ENCODE measurements at regions not wholly inside any gene's neighbourhood (a gene's known extent, or its start where the extent isn't known, plus 50 kb on each side); places are given as distances from the start of the nearest gene placed in this dataset.

DNA sequence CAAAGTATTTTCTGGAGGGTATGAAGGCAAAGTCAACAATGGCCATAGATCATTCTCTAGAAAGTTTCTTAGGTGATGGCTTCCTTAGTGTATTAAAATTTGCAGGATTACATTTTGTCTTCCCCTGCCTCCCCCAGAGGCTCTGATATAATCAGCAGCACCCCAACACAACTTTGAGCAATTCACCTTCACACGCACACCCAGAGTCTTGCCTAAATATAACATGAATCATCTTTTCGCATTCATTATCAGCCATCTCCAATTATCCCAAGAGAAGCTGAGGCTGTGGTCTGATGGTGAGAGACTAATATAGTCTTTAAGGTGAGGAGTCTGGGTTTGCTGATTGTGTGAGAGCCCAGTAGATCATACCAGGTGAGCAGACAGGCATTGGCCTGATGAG, 343.0 kb downstream of the RRAGC start:
- TF ChIP-seq, protein P1, sequence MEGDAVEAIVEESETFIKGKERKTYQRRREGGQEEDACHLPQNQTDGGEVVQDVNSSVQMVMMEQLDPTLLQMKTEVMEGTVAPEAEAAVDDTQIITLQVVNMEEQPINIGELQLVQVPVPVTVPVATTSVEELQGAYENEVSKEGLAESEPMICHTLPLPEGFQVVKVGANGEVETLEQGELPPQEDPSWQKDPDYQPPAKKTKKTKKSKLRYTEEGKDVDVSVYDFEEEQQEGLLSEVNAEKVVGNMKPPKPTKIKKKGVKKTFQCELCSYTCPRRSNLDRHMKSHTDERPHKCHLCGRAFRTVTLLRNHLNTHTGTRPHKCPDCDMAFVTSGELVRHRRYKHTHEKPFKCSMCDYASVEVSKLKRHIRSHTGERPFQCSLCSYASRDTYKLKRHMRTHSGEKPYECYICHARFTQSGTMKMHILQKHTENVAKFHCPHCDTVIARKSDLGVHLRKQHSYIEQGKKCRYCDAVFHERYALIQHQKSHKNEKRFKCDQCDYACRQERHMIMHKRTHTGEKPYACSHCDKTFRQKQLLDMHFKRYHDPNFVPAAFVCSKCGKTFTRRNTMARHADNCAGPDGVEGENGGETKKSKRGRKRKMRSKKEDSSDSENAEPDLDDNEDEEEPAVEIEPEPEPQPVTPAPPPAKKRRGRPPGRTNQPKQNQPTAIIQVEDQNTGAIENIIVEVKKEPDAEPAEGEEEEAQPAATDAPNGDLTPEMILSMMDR (conservative IDR thresholded peaks at IDR 0.05; ENCODE audit: low read depth in 2 of 2) = no peak
- TF ChIP-seq EZH2phosphoT487 (IDR thresholded peaks at IDR 0.05; ENCODE audit: unreplicated experiment) (no peak), POLR2AphosphoS5 (IDR thresholded peaks at IDR 0.05; ENCODE audit: low read depth) (no peak), STAT1 (IDR thresholded peaks at IDR 0.05; ENCODE audit: unreplicated experiment) (no peak), CREB1 (CRISPR knock-in tag; IDR thresholded peaks at IDR 0.05; ENCODE audit: low read depth) (no peak), NANOG (IDR thresholded peaks at IDR 0.05; ENCODE audit: borderline replicate concordance) (no peak), ZNF331 (CRISPR knock-in tag; IDR thresholded peaks at IDR 0.05; ENCODE audit: low read depth) (no peak), EZH2 (IDR thresholded peaks at IDR 0.05; ENCODE audit: low read depth, unreplicated experiment) (no peak), ZNF114 (CRISPR knock-in tag; IDR thresholded peaks at IDR 0.05) (no peak), JUNB (IDR thresholded peaks at IDR 0.05; ENCODE audit: unreplicated experiment) (no peak)
- TF ChIP-seq, protein P2, sequence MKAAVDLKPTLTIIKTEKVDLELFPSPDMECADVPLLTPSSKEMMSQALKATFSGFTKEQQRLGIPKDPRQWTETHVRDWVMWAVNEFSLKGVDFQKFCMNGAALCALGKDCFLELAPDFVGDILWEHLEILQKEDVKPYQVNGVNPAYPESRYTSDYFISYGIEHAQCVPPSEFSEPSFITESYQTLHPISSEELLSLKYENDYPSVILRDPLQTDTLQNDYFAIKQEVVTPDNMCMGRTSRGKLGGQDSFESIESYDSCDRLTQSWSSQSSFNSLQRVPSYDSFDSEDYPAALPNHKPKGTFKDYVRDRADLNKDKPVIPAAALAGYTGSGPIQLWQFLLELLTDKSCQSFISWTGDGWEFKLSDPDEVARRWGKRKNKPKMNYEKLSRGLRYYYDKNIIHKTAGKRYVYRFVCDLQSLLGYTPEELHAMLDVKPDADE (IDR thresholded peaks at IDR 0.05) = no peak
- TF ChIP-seq, protein P3, sequence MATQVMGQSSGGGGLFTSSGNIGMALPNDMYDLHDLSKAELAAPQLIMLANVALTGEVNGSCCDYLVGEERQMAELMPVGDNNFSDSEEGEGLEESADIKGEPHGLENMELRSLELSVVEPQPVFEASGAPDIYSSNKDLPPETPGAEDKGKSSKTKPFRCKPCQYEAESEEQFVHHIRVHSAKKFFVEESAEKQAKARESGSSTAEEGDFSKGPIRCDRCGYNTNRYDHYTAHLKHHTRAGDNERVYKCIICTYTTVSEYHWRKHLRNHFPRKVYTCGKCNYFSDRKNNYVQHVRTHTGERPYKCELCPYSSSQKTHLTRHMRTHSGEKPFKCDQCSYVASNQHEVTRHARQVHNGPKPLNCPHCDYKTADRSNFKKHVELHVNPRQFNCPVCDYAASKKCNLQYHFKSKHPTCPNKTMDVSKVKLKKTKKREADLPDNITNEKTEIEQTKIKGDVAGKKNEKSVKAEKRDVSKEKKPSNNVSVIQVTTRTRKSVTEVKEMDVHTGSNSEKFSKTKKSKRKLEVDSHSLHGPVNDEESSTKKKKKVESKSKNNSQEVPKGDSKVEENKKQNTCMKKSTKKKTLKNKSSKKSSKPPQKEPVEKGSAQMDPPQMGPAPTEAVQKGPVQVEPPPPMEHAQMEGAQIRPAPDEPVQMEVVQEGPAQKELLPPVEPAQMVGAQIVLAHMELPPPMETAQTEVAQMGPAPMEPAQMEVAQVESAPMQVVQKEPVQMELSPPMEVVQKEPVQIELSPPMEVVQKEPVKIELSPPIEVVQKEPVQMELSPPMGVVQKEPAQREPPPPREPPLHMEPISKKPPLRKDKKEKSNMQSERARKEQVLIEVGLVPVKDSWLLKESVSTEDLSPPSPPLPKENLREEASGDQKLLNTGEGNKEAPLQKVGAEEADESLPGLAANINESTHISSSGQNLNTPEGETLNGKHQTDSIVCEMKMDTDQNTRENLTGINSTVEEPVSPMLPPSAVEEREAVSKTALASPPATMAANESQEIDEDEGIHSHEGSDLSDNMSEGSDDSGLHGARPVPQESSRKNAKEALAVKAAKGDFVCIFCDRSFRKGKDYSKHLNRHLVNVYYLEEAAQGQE (IDR thresholded peaks at IDR 0.05; ENCODE audit: unreplicated experiment) = no peak
- TF ChIP-seq, protein P4, sequence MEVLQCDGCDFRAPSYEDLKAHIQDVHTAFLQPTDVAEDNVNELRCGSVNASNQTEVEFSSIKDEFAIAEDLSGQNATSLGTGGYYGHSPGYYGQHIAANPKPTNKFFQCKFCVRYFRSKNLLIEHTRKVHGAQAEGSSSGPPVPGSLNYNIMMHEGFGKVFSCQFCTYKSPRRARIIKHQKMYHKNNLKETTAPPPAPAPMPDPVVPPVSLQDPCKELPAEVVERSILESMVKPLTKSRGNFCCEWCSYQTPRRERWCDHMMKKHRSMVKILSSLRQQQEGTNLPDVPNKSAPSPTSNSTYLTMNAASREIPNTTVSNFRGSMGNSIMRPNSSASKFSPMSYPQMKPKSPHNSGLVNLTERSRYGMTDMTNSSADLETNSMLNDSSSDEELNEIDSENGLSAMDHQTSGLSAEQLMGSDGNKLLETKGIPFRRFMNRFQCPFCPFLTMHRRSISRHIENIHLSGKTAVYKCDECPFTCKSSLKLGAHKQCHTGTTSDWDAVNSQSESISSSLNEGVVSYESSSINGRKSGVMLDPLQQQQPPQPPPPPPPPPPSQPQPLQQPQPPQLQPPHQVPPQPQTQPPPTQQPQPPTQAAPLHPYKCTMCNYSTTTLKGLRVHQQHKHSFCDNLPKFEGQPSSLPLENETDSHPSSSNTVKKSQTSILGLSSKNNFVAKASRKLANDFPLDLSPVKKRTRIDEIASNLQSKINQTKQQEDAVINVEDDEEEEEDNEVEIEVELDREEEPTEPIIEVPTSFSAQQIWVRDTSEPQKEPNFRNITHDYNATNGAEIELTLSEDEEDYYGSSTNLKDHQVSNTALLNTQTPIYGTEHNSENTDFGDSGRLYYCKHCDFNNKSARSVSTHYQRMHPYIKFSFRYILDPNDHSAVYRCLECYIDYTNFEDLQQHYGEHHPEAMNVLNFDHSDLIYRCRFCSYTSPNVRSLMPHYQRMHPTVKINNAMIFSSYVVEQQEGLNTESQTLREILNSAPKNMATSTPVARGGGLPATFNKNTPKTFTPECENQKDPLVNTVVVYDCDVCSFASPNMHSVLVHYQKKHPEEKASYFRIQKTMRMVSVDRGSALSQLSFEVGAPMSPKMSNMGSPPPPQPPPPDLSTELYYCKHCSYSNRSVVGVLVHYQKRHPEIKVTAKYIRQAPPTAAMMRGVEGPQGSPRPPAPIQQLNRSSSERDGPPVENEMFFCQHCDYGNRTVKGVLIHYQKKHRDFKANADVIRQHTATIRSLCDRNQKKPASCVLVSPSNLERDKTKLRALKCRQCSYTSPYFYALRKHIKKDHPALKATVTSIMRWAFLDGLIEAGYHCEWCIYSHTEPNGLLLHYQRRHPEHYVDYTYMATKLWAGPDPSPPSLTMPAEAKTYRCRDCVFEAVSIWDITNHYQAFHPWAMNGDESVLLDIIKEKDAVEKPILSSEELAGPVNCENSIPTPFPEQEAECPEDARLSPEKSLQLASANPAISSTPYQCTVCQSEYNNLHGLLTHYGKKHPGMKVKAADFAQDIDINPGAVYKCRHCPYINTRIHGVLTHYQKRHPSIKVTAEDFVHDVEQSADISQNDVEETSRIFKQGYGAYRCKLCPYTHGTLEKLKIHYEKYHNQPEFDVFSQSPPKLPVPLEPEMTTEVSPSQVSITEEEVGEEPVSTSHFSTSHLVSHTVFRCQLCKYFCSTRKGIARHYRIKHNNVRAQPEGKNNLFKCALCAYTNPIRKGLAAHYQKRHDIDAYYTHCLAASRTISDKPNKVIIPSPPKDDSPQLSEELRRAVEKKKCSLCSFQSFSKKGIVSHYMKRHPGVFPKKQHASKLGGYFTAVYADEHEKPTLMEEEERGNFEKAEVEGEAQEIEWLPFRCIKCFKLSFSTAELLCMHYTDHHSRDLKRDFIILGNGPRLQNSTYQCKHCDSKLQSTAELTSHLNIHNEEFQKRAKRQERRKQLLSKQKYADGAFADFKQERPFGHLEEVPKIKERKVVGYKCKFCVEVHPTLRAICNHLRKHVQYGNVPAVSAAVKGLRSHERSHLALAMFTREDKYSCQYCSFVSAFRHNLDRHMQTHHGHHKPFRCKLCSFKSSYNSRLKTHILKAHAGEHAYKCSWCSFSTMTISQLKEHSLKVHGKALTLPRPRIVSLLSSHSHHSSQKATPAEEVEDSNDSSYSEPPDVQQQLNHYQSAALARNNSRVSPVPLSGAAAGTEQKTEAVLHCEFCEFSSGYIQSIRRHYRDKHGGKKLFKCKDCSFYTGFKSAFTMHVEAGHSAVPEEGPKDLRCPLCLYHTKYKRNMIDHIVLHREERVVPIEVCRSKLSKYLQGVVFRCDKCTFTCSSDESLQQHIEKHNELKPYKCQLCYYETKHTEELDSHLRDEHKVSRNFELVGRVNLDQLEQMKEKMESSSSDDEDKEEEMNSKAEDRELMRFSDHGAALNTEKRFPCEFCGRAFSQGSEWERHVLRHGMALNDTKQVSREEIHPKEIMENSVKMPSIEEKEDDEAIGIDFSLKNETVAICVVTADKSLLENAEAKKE (CRISPR knock-in tag; IDR thresholded peaks at IDR 0.05) = no peak
- H3K4me2 ChIP-seq = no peak overlapping the region
- H3K27me3 ChIP-seq (ENCODE audit: insufficient read depth) = no peaks in the 10 kb centered on the region
- H2AFZ ChIP-seq = no peak overlapping the region
- no peaks in the 10 kb centered on the region for H3F3A ChIP-seq (replicated peaks; ENCODE audit: low read depth)
- no peak overlapping the region for H3K4me3 ChIP-seq
- no peaks in the 10 kb centered on the region for H3K79me2 ChIP-seq (replicated peaks; ENCODE audit: insufficient read depth)
- ATAC-seq (no peak), DNase-seq (ENCODE audit: low spot score) (no peak)
- Mint-ChIP-seq H3K27ac (no peak overlapping the region), H3K9me3 (no peaks in the 10 kb centered on the region), H3K4me1 (peaks cover 6% of the 10 kb centered on the region), H3K36me3 (ENCODE audit: low read depth) (no peaks in the 10 kb centered on the region), H3K27me3 (ENCODE audit: insufficient read depth, low read depth, poor library complexity) (peaks cover 2% of the 10 kb centered on the region), H3K4me3 (no peak overlapping the region)
- H3K9me2 ChIP-seq (ENCODE audit: insufficient read depth) = 0 out of 2 replicates have a peak, but pooled peaks cover 4% of the 10 kb centered on the region
- H3K4me1 ChIP-seq (ENCODE audit: insufficient read depth) = no peaks in the 10 kb centered on the region; the same call in 1 of the 2 replicates
- H3K27ac ChIP-seq (ENCODE audit: low read depth) = no peak overlapping the region
- H3K36me3 ChIP-seq (ENCODE audit: insufficient read depth) = no peaks in the 10 kb centered on the region
- no peaks in the 10 kb centered on the region for H4K20me1 ChIP-seq (replicated peaks; ENCODE audit: insufficient read depth)

All from GM23338 (cell line).